A549 (cell line): ENCODE measurements at regions not wholly inside any gene's neighbourhood (a gene's known extent, or its start where the extent isn't known, plus 50 kb on each side); places are given as distances from the start of the nearest gene placed in this dataset.

Source experiments
- ATAC-seq, 2 experiments: fragments of 200-7000 bp in 1 of 2; fragments of >200 bp in 1 of 2; cut with Nextera tagmentation in 1 of 2; cut with Tn5 transposase in 1 of 2; 3 replicates each; pipeline versions ENCODE4 v1.8.0 to v1.9.1; 2018 to 2020; ENCODE audit warnings: mild to moderate bottlenecking in 1 of 2, moderate library complexity in 1 of 2
- CTCF ChIA-PET: fragments of 300-600 bp; sonication (Branson Sonifier 250); formaldehyde crosslinking; extraction: SDS; loops from one replicate; lab custom pipeline; 2021; ENCODE audit warnings: antibody characterized with exemption, inconsistent platforms; lab: Yijun Ruan, JAX
- POLR2A ChIA-PET: fragments of 350-600 bp; formaldehyde crosslinking; extraction: SDS; loops from one replicate; lab custom pipeline; 2021; ENCODE audit warnings: antibody characterized with exemption, inconsistent platforms; lab: Yijun Ruan, JAX
- DNase-seq, 2 experiments: peaks; one replicate each; pipeline versions ENCODE4 v3.0.0 to v3.0.0-alpha.2; 2011 to 2016; ENCODE audit warnings: low read depth in 1 of 2, low spot score in 1 of 2
- FAIRE-seq: peaks from 2 replicates; lab custom pipeline; 2011; peaks lifted over from hg19 to GRCh38; lab: Jason Lieb, UNC
- H3K27ac ChIP-seq, 2 experiments: fragments of >200 bp; sonication (Bioruptor Twin); formaldehyde crosslinking; 3 replicates each; pipeline ENCODE4 v1.5.1; 2016 to 2017
- H3K4me1 ChIP-seq: fragments of >200 bp; sonication (Bioruptor Twin); formaldehyde crosslinking; 3 replicates; pipeline ENCODE4 v1.6.1; 2016
- H3K4me2 ChIP-seq: fragments of >200 bp; sonication (Bioruptor Twin); formaldehyde crosslinking; 3 replicates; pipeline ENCODE4 v1.6.1; 2016
- H3K4me3 ChIP-seq: fragments of >200 bp; sonication (Bioruptor Twin); formaldehyde crosslinking; 3 replicates; pipeline ENCODE4 v1.5.1; 2016
- H3K9me3 ChIP-seq: fragments of >200 bp; sonication (Bioruptor Twin); formaldehyde crosslinking; 3 replicates; pipeline ENCODE4 v1.6.1; 2016
- BHLHE40 ChIP-seq: IDR thresholded peaks from 2 replicates; pipeline ENCODE4 v1.6.1; 2012; ENCODE audit warnings: low read depth, low read length, inconsistent platforms
- CBX2 ChIP-seq: fragments of 200-600 bp; sonication (generic); IDR thresholded peaks from 2 replicates; pipeline ENCODE4 v1.6.1; 2016; ENCODE audit warnings: low read depth, mild to moderate bottlenecking, borderline replicate concordance
- CBX8 ChIP-seq: fragments of 200-600 bp; sonication (generic); IDR thresholded peaks from 2 replicates; pipeline ENCODE4 v1.6.1; 2016
- EHMT2 ChIP-seq: fragments of 200-600 bp; sonication (generic); IDR thresholded peaks from 2 replicates; pipeline ENCODE4 v1.6.1; 2016; ENCODE audit warnings: antibody characterized with exemption, low read depth, mild to moderate bottlenecking, moderate library complexity
- EP300 ChIP-seq, 2 experiments: fragments of >200 bp; sonication (Bioruptor Twin); formaldehyde crosslinking; IDR thresholded peaks; 2 replicates in 1 of 2; 3 replicates in 1 of 2; pipeline ENCODE4 v1.6.1; 2016 to 2017
- FOSL2 ChIP-seq, 2 experiments: fragments of 450-650 bp in 1 of 2; fragments of >200 bp in 1 of 2; sonication (Bioruptor Twin) in 1 of 2; formaldehyde crosslinking; IDR thresholded peaks; 2 replicates each; pipeline versions ENCODE4 v1.5.0 to v1.6.1; 2016 to 2020; ENCODE audit warnings: mild to moderate bottlenecking in 1 of 2, moderate library complexity in 1 of 2
- GATA3 ChIP-seq: IDR thresholded peaks from 2 replicates; pipeline ENCODE4 v1.6.1; 2012; ENCODE audit warnings: borderline replicate concordance
- HEYL ChIP-seq: fragments of 250-450 bp; sonication (Bioruptor Pico); IDR thresholded peaks from 2 replicates; pipeline ENCODE4 v1.8.0; 2021; ENCODE audit warnings: mild to moderate bottlenecking, moderate library complexity
- HOXA7 ChIP-seq: fragments of 250-450 bp; sonication (Bioruptor Pico); IDR thresholded peaks from 2 replicates; pipeline ENCODE4 v1.5.0; 2020; ENCODE audit warnings: mild to moderate bottlenecking, moderate library complexity
- HOXB5 ChIP-seq: fragments of 250-450 bp; sonication (Bioruptor Pico); IDR thresholded peaks from 2 replicates; pipeline ENCODE4 v1.5.0; 2020; ENCODE audit warnings: mild to moderate bottlenecking, moderate library complexity
- JUN ChIP-seq, 2 experiments: fragments of >200 bp; sonication (Bioruptor Twin); formaldehyde crosslinking; IDR thresholded peaks; 2 replicates in 1 of 2; 3 replicates in 1 of 2; pipeline ENCODE4 v1.6.1; 2016 to 2017
- JUNB ChIP-seq: fragments of >200 bp; sonication (Bioruptor Twin); formaldehyde crosslinking; IDR thresholded peaks from 2 replicates; pipeline ENCODE4 v1.6.1; 2016
- MAFK ChIP-seq: fragments of 450-650 bp; IDR thresholded peaks from 2 replicates; pipeline ENCODE4 v1.6.1; 2014; ENCODE audit not compliant: partially characterized antibody
- MYC ChIP-seq: IDR thresholded peaks from 2 replicates; pipeline ENCODE4 v1.6.1; 2012; ENCODE audit warnings: mild to moderate bottlenecking, inconsistent platforms, low read length, improper control_type of control experiment, borderline replicate concordance
- NFE2L2 ChIP-seq: fragments of 150-350 bp; conservative IDR thresholded peaks from 2 replicates; pipeline ENCODE4 v1.6.1; 2014; ENCODE audit warnings: low read length
- PHF8 ChIP-seq: fragments of 200-600 bp; sonication (generic); IDR thresholded peaks from 2 replicates; pipeline ENCODE4 v1.6.1; 2016; ENCODE audit warnings: low read depth, mild to moderate bottlenecking, antibody characterized with exemption, moderate library complexity, borderline replicate concordance
- RARB ChIP-seq: fragments of 250-450 bp; sonication (Bioruptor Pico); IDR thresholded peaks from 2 replicates; pipeline ENCODE4 v1.8.0; 2021; ENCODE audit warnings: mild to moderate bottlenecking, moderate library complexity
- RFX5 ChIP-seq: fragments of 450-650 bp; IDR thresholded peaks from 2 replicates; pipeline ENCODE4 v1.7.1; 2014; ENCODE audit warnings: antibody characterized with exemption, mild to moderate bottlenecking, moderate library complexity
- RNF2 ChIP-seq: fragments of 200-600 bp; sonication (generic); IDR thresholded peaks from 2 replicates; pipeline ENCODE4 v1.6.1; 2016; ENCODE audit warnings: low read depth, mild to moderate bottlenecking, antibody characterized with exemption, moderate library complexity, borderline replicate concordance
- TP53 ChIP-seq: fragments of 250-450 bp; sonication (Bioruptor Pico); IDR thresholded peaks from 2 replicates; pipeline ENCODE4 v1.5.0; 2021; ENCODE audit warnings: mild to moderate bottlenecking, moderate library complexity
- ZNF302 ChIP-seq: fragments of 250-450 bp; sonication (Bioruptor Pico); IDR thresholded peaks from 2 replicates; pipeline ENCODE4 v1.9.0; 2021; ENCODE audit warnings: inconsistent platforms, mild to moderate bottlenecking, moderate library complexity
- ZSCAN20 ChIP-seq: fragments of 250-450 bp; sonication (Bioruptor Pico); IDR thresholded peaks from 2 replicates; pipeline ENCODE4 v1.8.0; 2022; ENCODE audit warnings: mild to moderate bottlenecking, moderate library complexity
- WGBS: methylation state at CpG from one replicate; pipeline ENCODE4 v1.1.6; 2017; ENCODE audit errors: missing lambda C conversion rate; 5-methylcytosine and 5-hydroxymethylcytosine counted together
- TF ChIP-seq, protein P1 (sequence below): fragments of 250-450 bp; sonication (Bioruptor Pico); IDR thresholded peaks from 2 replicates; pipeline ENCODE4 v1.5.0; 2021; ENCODE audit warnings: mild to moderate bottlenecking, moderate library complexity, borderline replicate concordance
- TF ChIP-seq, protein P2 (sequence below): fragments of 200-600 bp; sonication (generic); IDR thresholded peaks from 2 replicates; pipeline ENCODE4 v1.6.1; 2016; ENCODE audit warnings: antibody characterized with exemption, mild to moderate bottlenecking, moderate library complexity

DNA sequence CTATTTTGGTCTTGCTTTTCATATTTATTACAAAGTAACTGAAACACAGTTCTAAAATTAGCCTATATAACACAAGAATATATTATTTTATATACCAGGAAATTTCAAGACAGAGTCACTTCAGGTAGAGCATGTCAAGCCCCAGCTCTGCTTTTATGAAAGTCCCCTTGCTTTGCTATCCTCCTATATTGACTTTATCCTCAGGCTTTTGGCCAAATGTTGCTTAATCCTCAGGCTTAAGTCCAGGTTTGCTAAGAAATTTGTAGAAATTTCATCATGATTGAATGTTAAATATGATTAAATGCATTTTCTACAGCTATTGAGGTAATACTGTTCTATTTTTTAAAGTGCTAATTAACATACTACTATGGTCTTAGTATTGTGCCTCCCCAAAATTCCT, 227.6 kb downstream of the FZD1 start:
- no peaks in the 10 kb centered on the region for H3K4me1 ChIP-seq
- ATAC-seq (no peak), FAIRE-seq (no peak), DNase-seq (no peak)
- ChIA-PET CTCF (no interaction called here), POLR2A (no interaction called here)
- no peak overlapping the region for H3K4me2 ChIP-seq
- H3K27ac ChIP-seq, result no peak overlapping the region
- no peaks in the 10 kb centered on the region for H3K9me3 ChIP-seq
- no peak overlapping the region for H3K4me3 ChIP-seq
- TF ChIP-seq, protein P1, sequence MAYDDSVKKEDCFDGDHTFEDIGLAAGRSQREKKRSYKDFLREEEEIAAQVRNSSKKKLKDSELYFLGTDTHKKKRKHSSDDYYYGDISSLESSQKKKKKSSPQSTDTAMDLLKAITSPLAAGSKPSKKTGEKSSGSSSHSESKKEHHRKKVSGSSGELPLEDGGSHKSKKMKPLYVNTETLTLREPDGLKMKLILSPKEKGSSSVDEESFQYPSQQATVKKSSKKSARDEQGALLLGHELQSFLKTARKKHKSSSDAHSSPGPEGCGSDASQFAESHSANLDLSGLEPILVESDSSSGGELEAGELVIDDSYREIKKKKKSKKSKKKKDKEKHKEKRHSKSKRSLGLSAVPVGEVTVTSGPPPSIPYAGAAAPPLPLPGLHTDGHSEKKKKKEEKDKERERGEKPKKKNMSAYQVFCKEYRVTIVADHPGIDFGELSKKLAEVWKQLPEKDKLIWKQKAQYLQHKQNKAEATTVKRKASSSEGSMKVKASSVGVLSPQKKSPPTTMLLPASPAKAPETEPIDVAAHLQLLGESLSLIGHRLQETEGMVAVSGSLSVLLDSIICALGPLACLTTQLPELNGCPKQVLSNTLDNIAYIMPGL (CRISPR knock-in tag), result no peak
- TF ChIP-seq ZNF302 (CRISPR knock-in tag), result no peak
- TF ChIP-seq, protein P2, sequence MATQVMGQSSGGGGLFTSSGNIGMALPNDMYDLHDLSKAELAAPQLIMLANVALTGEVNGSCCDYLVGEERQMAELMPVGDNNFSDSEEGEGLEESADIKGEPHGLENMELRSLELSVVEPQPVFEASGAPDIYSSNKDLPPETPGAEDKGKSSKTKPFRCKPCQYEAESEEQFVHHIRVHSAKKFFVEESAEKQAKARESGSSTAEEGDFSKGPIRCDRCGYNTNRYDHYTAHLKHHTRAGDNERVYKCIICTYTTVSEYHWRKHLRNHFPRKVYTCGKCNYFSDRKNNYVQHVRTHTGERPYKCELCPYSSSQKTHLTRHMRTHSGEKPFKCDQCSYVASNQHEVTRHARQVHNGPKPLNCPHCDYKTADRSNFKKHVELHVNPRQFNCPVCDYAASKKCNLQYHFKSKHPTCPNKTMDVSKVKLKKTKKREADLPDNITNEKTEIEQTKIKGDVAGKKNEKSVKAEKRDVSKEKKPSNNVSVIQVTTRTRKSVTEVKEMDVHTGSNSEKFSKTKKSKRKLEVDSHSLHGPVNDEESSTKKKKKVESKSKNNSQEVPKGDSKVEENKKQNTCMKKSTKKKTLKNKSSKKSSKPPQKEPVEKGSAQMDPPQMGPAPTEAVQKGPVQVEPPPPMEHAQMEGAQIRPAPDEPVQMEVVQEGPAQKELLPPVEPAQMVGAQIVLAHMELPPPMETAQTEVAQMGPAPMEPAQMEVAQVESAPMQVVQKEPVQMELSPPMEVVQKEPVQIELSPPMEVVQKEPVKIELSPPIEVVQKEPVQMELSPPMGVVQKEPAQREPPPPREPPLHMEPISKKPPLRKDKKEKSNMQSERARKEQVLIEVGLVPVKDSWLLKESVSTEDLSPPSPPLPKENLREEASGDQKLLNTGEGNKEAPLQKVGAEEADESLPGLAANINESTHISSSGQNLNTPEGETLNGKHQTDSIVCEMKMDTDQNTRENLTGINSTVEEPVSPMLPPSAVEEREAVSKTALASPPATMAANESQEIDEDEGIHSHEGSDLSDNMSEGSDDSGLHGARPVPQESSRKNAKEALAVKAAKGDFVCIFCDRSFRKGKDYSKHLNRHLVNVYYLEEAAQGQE, result no peak
- TF ChIP-seq NFE2L2, result no peak
- no peak for TF ChIP-seq EP300 (IDR thresholded peaks at IDR 0.05)
- TF ChIP-seq HOXB5 (CRISPR knock-in tag), result no peak
- TF ChIP-seq GATA3, result no peak
- TF ChIP-seq JUNB, result no peak
- TF ChIP-seq FOSL2 (IDR thresholded peaks at IDR 0.05), result no peak
- no peak for TF ChIP-seq FOSL2 (CRISPR knock-in tag; IDR thresholded peaks at IDR 0.05)
- TF ChIP-seq RFX5, result no peak
- TF ChIP-seq BHLHE40, result no peak
- no peak for TF ChIP-seq MAFK
- no peak for TF ChIP-seq CBX8
- no peak for TF ChIP-seq MYC
- TF ChIP-seq HEYL (CRISPR knock-in tag), result no peak
- no peak for TF ChIP-seq JUN (IDR thresholded peaks at IDR 0.05)
- TF ChIP-seq RNF2, result no peak
- no peak for TF ChIP-seq ZSCAN20
- no peak for TF ChIP-seq CBX2
- no peak for TF ChIP-seq HOXA7 (CRISPR knock-in tag)
- TF ChIP-seq, all 56 proteins: peak for 0

DNA sequence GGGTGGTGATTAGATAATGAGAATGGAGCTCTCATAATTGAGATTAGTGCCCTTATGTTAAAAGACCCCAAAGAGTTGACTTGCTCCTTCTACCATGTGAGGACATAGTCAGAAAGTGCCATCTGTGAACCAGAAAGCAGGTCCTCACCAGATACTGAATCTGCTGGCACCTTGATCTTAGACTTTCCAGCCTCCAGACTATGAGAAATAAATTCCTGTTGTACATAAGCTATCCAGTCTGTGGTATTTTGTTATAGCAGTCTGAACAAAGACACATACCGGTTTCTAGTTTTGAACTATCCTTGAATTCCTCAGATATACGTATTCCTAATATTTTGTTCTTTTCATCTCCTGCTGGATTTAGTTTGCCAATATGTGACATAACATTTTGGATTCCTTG, 228.1 kb downstream of the FZD1 start:
- H3K4me3 ChIP-seq, result no peak overlapping the region
- no peak overlapping the region for H3K4me2 ChIP-seq
- 1% methylated on average over 2 of the region's 2 CpGs for WGBS
- TF ChIP-seq GATA3 (no peak), RARB (CRISPR knock-in tag) (no peak), PHF8 (no peak), RFX5 (no peak), TP53 (no peak), EHMT2 (no peak), RNF2 (no peak)
- H3K4me1 ChIP-seq, result no peaks in the 10 kb centered on the region
- CTCF ChIA-PET, result no interaction called here
- DNase-seq (no peak), ATAC-seq (no peak), FAIRE-seq (no peak)
- no peak overlapping the region for H3K27ac ChIP-seq
- POLR2A ChIA-PET, result no interaction called here
- no peaks in the 10 kb centered on the region for H3K9me3 ChIP-seq
